ENCODE measurements at regions not wholly inside any gene's neighbourhood (a gene's known extent, or its start where the extent isn't known, plus 50 kb on each side); places are given as distances from the start of the nearest gene placed in this dataset.

- no peak for TF ChIP-seq CTCF (IDR thresholded peaks at IDR 0.05)
- TF ChIP-seq POLR2AphosphoS5 (IDR thresholded peaks at IDR 0.05): no peak
- TF ChIP-seq POLR2A (IDR thresholded peaks at IDR 0.05): no peak
These were observed 66.0 kb upstream of the GRAMD1B start for GRCh38 chr11:123364080-123364479.

All from upper lobe of left lung (tissue), 4 donors.